ENCODE measurements at regions not wholly inside any gene's neighbourhood (a gene's known extent, or its start where the extent isn't known, plus 50 kb on each side); places are given as distances from the start of the nearest gene placed in this dataset.

DNA sequence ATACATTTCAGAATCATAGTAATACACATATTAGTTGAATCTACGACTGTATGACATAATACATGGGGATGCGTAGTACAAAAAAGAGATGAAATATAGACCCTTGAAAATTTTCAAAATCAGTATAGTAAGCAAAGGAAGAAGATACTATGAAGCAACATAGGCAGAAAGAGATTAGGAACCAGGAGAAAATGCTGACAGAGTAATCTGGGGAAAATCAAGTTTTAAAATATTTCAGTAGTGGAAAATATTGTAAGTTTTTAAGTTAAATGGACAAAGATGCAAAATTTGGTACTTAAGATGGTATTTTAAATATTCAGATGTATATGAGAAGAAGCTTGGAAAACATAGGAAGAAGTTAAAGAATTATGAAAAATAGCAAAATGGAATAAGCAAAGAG lies 915.6 kb upstream of the LRFN5 start:
- WGBS (ENCODE audit: low lambda C conversion rate), result 64% methylated on average over 2 of the region's 2 CpGs
- Histone ChIP-seq H3K79me2 (ENCODE audit: insufficient read depth, low read length) (no peaks in the 10 kb centered on the region), H3K4me3 (replicated peaks in 1 of 3; ENCODE audit: insufficient read depth in 1 of 3, low read depth in 2 of 3, low read length in 3 of 3) (no peak overlapping the region), H3K36me3 (replicated peaks in 1 of 2; ENCODE audit: control insufficient read depth in 1 of 2, insufficient read depth in 2 of 2, low read length in 2 of 2) (no peaks in the 10 kb centered on the region), H3K4me1 (ENCODE audit: insufficient read depth, low read length) (no peaks in the 10 kb centered on the region), H4K20me1 (ENCODE audit: insufficient read depth, low read length) (no peaks in the 10 kb centered on the region), H3K9ac (ENCODE audit: insufficient read depth, low read depth, low read length) (no peak overlapping the region), H2AFZ (ENCODE audit: low read length) (no peak overlapping the region), H3K27me3 (ENCODE audit: control insufficient read depth in 1 of 2, insufficient read depth in 2 of 2, low read length in 2 of 2) (no peaks in the 10 kb centered on the region), H3K4me2 (ENCODE audit: low read depth, low read length) (no peak overlapping the region), H3K27ac (ENCODE audit: extremely low read length, insufficient read depth, low read length) (no peak overlapping the region), H3K9me3 (ENCODE audit: low read length) (peaks cover 78% of the 10 kb centered on the region)
- ATAC-seq (no peak), FAIRE-seq (no peak), DNase-seq (ENCODE audit: low spot score) (no peak)
- CTCF ChIA-PET (ENCODE audit: low intra/inter-chr PET ratio, low total read pairs), result no interaction called here
- TF ChIP-seq, protein P1, sequence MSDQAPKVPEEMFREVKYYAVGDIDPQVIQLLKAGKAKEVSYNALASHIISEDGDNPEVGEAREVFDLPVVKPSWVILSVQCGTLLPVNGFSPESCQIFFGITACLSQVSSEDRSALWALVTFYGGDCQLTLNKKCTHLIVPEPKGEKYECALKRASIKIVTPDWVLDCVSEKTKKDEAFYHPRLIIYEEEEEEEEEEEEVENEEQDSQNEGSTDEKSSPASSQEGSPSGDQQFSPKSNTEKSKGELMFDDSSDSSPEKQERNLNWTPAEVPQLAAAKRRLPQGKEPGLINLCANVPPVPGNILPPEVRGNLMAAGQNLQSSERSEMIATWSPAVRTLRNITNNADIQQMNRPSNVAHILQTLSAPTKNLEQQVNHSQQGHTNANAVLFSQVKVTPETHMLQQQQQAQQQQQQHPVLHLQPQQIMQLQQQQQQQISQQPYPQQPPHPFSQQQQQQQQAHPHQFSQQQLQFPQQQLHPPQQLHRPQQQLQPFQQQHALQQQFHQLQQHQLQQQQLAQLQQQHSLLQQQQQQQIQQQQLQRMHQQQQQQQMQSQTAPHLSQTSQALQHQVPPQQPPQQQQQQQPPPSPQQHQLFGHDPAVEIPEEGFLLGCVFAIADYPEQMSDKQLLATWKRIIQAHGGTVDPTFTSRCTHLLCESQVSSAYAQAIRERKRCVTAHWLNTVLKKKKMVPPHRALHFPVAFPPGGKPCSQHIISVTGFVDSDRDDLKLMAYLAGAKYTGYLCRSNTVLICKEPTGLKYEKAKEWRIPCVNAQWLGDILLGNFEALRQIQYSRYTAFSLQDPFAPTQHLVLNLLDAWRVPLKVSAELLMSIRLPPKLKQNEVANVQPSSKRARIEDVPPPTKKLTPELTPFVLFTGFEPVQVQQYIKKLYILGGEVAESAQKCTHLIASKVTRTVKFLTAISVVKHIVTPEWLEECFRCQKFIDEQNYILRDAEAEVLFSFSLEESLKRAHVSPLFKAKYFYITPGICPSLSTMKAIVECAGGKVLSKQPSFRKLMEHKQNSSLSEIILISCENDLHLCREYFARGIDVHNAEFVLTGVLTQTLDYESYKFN (CRISPR knock-in tag; conservative IDR thresholded peaks at IDR 0.05), result no peak
- TF ChIP-seq ZNF619 (CRISPR knock-in tag; IDR thresholded peaks at IDR 0.05) (no peak), MAFF (IDR thresholded peaks at IDR 0.05; ENCODE audit: low read depth, low read length) (peak; percentile 56; the same call in 1 of the 2 replicates), PPARG (CRISPR knock-in tag; conservative IDR thresholded peaks at IDR 0.05) (no peak), MAFK (conservative IDR thresholded peaks at IDR 0.05 in 1 of 2, IDR thresholded peaks at IDR 0.05 in 1 of 2; ENCODE audit: low read length in 2 of 2) (peak; percentile 51 to 62), SIN3B (IDR thresholded peaks at IDR 0.05; ENCODE audit: low read length) (no peak), RARA (CRISPR knock-in tag; IDR thresholded peaks at IDR 0.05) (no peak), ZNF562 (CRISPR knock-in tag; IDR thresholded peaks at IDR 0.05; ENCODE audit: borderline replicate concordance) (no peak), NFATC3 (CRISPR knock-in tag; IDR thresholded peaks at IDR 0.05) (no peak)
- TF ChIP-seq, protein P2, sequence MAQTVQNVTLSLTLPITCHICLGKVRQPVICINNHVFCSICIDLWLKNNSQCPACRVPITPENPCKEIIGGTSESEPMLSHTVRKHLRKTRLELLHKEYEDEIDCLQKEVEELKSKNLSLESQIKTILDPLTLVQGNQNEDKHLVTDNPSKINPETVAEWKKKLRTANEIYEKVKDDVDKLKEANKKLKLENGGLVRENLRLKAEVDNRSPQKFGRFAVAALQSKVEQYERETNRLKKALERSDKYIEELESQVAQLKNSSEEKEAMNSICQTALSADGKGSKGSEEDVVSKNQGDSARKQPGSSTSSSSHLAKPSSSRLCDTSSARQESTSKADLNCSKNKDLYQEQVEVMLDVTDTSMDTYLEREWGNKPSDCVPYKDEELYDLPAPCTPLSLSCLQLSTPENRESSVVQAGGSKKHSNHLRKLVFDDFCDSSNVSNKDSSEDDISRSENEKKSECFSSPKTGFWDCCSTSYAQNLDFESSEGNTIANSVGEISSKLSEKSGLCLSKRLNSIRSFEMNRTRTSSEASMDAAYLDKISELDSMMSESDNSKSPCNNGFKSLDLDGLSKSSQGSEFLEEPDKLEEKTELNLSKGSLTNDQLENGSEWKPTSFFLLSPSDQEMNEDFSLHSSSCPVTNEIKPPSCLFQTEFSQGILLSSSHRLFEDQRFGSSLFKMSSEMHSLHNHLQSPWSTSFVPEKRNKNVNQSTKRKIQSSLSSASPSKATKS (CRISPR knock-in tag; IDR thresholded peaks at IDR 0.05), result no peak
- in situ Hi-C loops (cut with HindIII; ENCODE audit: extremely low pct_ligation_motif_present, low pct_unique_long_range_greater_than_20kb), result no loop called here
- BruUV-seq (replicated peaks), result no TSS peak
- intact Hi-C loops (cut with micrococcal nuclease; ENCODE audit: unreplicated experiment), result no loop called here
- POLR2A ChIA-PET, result no interaction called here

Data from HepG2 (cell line).